ENCODE measurements at regions not wholly inside any gene's neighbourhood (a gene's known extent, or its start where the extent isn't known, plus 50 kb on each side); places are given as distances from the start of the nearest gene placed in this dataset.

- TF ChIP-seq CTCF (IDR thresholded peaks at IDR 0.05): no peak
- Histone ChIP-seq H3K27ac (ENCODE audit: low read depth in 1 of 2, low read length in 2 of 2) (no peak overlapping the region), H4K20me1 (ENCODE audit: insufficient read depth, low read length) (no peaks in the 10 kb centered on the region), H3K9me3 (replicated peaks in 1 of 2; ENCODE audit: control insufficient read depth in 1 of 2, insufficient read depth in 1 of 2, low read length in 2 of 2) (no peaks in the 10 kb centered on the region), H3K27me3 (ENCODE audit: control insufficient read depth in 2 of 2, insufficient read depth in 2 of 2, low read length in 2 of 2) (peaks cover 4 to 10% of the 10 kb centered on the region in 2 donors), H3K79me2 (ENCODE audit: insufficient read depth, low read length) (no peaks in the 10 kb centered on the region), H3K4me2 (replicated peaks; ENCODE audit: extremely low read depth, low read length, poor library complexity, severe bottlenecking) (no peak overlapping the region), H3K36me3 (replicated peaks in 1 of 2; ENCODE audit: control insufficient read depth in 1 of 2, insufficient read depth in 2 of 2, low read length in 2 of 2) (no peaks in the 10 kb centered on the region), H2AFZ (ENCODE audit: insufficient read depth, low read depth, low read length, poor library complexity, severe bottlenecking) (no peak overlapping the region), H3K4me3 (replicated peaks in 1 of 3; ENCODE audit: low read depth in 2 of 3, low read length in 3 of 3) (no peak overlapping the region), H3K9ac (ENCODE audit: insufficient read depth, low read length, poor library complexity, severe bottlenecking) (no peak overlapping the region), H3K4me1 (ENCODE audit: control insufficient read depth in 1 of 2, insufficient read depth in 2 of 2, low read length in 2 of 2) (no peaks in the 10 kb centered on the region)
- no peaks in the 10 kb centered on the region for H3K36me3 Mint-ChIP-seq
- no peaks in the 10 kb centered on the region for H3K4me1 Mint-ChIP-seq
- H3K27ac Mint-ChIP-seq: no peak overlapping the region
- no peak for DNase-seq
- no peaks in the 10 kb centered on the region for H3K9me3 Mint-ChIP-seq
- WGBS (ENCODE audit: insufficient coverage): no CpG with 5 or more reads among the region's 3 CpGs
- peaks cover 2 to 25% (median 12%) of the 10 kb centered on the region in 3 donors for H3K27me3 Mint-ChIP-seq (ENCODE audit: low read depth in 3 of 3)
- no peak overlapping the region for H3K4me3 Mint-ChIP-seq
- intact Hi-C loops (cut with micrococcal nuclease): no loop called here
Observed at GRCh38 chr11:33552756-33553155, 147.9 kb downstream of the C11orf91 start.

GRCh38 chr11:33551051-33551450 is 149.6 kb downstream of the C11orf91 start:
- H3K27me3 ChIP-seq (ENCODE audit: control insufficient read depth in 2 of 2, insufficient read depth in 2 of 2, low read length in 2 of 2): peaks cover 4 to 10% of the 10 kb centered on the region in 2 donors
- Mint-ChIP-seq H3K27ac (no peak overlapping the region), H3K9me3 (no peaks in the 10 kb centered on the region), H3K36me3 (no peaks in the 10 kb centered on the region), H3K27me3 (ENCODE audit: low read depth in 3 of 3) (peaks cover 7 to 22% (median 15%) of the 10 kb centered on the region in 3 donors), H3K4me3 (no peak overlapping the region), H3K4me1 (no peaks in the 10 kb centered on the region)
- no peaks in the 10 kb centered on the region for H3K36me3 ChIP-seq (replicated peaks in 1 of 2; ENCODE audit: control insufficient read depth in 1 of 2, insufficient read depth in 2 of 2, low read length in 2 of 2)
- no peak overlapping the region for H3K27ac ChIP-seq (ENCODE audit: low read depth in 1 of 2, low read length in 2 of 2)
- no peak for TF ChIP-seq CTCF (IDR thresholded peaks at IDR 0.05)
- 90% methylated on average over 1 of the region's 3 CpGs for WGBS (ENCODE audit: insufficient coverage)
- H3K9me3 ChIP-seq (replicated peaks in 1 of 2; ENCODE audit: control insufficient read depth in 1 of 2, insufficient read depth in 1 of 2, low read length in 2 of 2): no peaks in the 10 kb centered on the region
- H4K20me1 ChIP-seq (ENCODE audit: insufficient read depth, low read length): no peaks in the 10 kb centered on the region
- no peak overlapping the region for H3K9ac ChIP-seq (ENCODE audit: insufficient read depth, low read length, poor library complexity, severe bottlenecking)
- no peak for DNase-seq
- no peaks in the 10 kb centered on the region for H3K79me2 ChIP-seq (ENCODE audit: insufficient read depth, low read length)
- no peaks in the 10 kb centered on the region for H3K4me1 ChIP-seq (ENCODE audit: control insufficient read depth in 1 of 2, insufficient read depth in 2 of 2, low read length in 2 of 2)
- H3K4me3 ChIP-seq (replicated peaks in 1 of 3; ENCODE audit: low read depth in 2 of 3, low read length in 3 of 3): no peak overlapping the region
- H3K4me2 ChIP-seq (replicated peaks; ENCODE audit: extremely low read depth, low read length, poor library complexity, severe bottlenecking): no peak overlapping the region
- H2AFZ ChIP-seq (ENCODE audit: insufficient read depth, low read depth, low read length, poor library complexity, severe bottlenecking): no peak overlapping the region
- intact Hi-C loops (cut with micrococcal nuclease): no loop called here
